Gastrocnemius medialis (tissue), 4 donors: ENCODE measurements at regions not wholly inside any gene's neighbourhood (a gene's known extent, or its start where the extent isn't known, plus 50 kb on each side); places are given as distances from the start of the nearest gene placed in this dataset.

Source experiments
- CTCF ChIP-seq, 5 experiments: fragments of 450-650 bp in 3 of 5; fragments of 200-600 bp in 2 of 5; sonication (generic) in 2 of 5; IDR thresholded peaks in 4 of 5; conservative IDR thresholded peaks in 1 of 5; 1 replicate in 4 of 5; 2 replicates in 1 of 5; pipeline ENCODE4 v1.5.1; 2016 to 2019; ENCODE audit warnings: antibody characterized with exemption in 5 of 5, mild to moderate bottlenecking in 3 of 5, moderate library complexity in 3 of 5
- POLR2A ChIP-seq, 2 donors: fragments of 450-650 bp; IDR thresholded peaks; one replicate each; pipeline ENCODE4 v1.6.1; 2017; ENCODE audit warnings: antibody characterized with exemption in 2 of 2, mild to moderate bottlenecking in 2 of 2, moderate library complexity in 2 of 2

- no peak for TF ChIP-seq POLR2A (IDR thresholded peaks at IDR 0.05)
- TF ChIP-seq CTCF (IDR thresholded peaks at IDR 0.05 in 4 of 5, conservative IDR thresholded peaks at IDR 0.05 in 1 of 5), result no peak
Measured at GRCh38 chr6:91317247-91317835, 730.5 kb upstream of the MAP3K7 start.
